RCC 7860 (cell line): ENCODE measurements at regions not wholly inside any gene's neighbourhood (a gene's known extent, or its start where the extent isn't known, plus 50 kb on each side); places are given as distances from the start of the nearest gene placed in this dataset.

Experiments
- DNase-seq: peaks from one replicate; pipeline ENCODE4 v3.0.0-alpha.2; 2015; ENCODE audit warnings: low spot score
- FAIRE-seq: peaks from 2 replicates; lab custom pipeline; 2012; peaks lifted over from hg19 to GRCh38; lab: Jason Lieb, UNC

GRCh38 chr15:79230766-79231165, 51.8 kb upstream of the ANKRD34C start:
- DNase-seq (no peak), FAIRE-seq (no peak)

GRCh38 chr15:79222808-79223207, 59.7 kb upstream of the ANKRD34C start:
- DNase-seq (no peak), FAIRE-seq (no peak)

GRCh38 chr15:79221696-79222095, 60.8 kb upstream of the ANKRD34C start:
- no peak for DNase-seq
- no peak for FAIRE-seq

- DNase-seq (no peak), FAIRE-seq (no peak)
These were observed 63.0 kb upstream of the ANKRD34C start for GRCh38 chr15:79219393-79220056.

GRCh38 chr15:79218588-79219200, 63.8 kb upstream of the ANKRD34C start:
- DNase-seq (no peak), FAIRE-seq (no peak)

- DNase-seq (no peak), FAIRE-seq (no peak)
These were observed 68.9 kb upstream of the ANKRD34C start for GRCh38 chr15:79213650-79214049.

- no peak for FAIRE-seq
- no peak for DNase-seq
These were observed 69.8 kb upstream of the ANKRD34C start for GRCh38 chr15:79212589-79213157.

- DNase-seq = no peak
- no peak for FAIRE-seq
These were observed 71.0 kb upstream of the ANKRD34C start for GRCh38 chr15:79211481-79211880.

- FAIRE-seq = no peak
- DNase-seq = no peak
These were observed 72.8 kb upstream of the ANKRD34C start for GRCh38 chr15:79209690-79210089.

GRCh38 chr15:79209116-79209515, 73.4 kb upstream of the ANKRD34C start:
- no peak for FAIRE-seq

GRCh38 chr15:79208179-79208578, 74.3 kb upstream of the ANKRD34C start:
- FAIRE-seq (no peak), DNase-seq (no peak)

More at GRCh38 chr15:79209116-79209515, 73.4 kb upstream of the ANKRD34C start:
- no peak for DNase-seq

GRCh38 chr15:79206940-79207339, 75.6 kb upstream of the ANKRD34C start:
- FAIRE-seq (no peak), DNase-seq (no peak)

GRCh38 chr15:79204886-79205675, 77.4 kb upstream of the ANKRD34C start:
- FAIRE-seq (no peak), DNase-seq (no peak)

- no peak for DNase-seq
- FAIRE-seq = no peak
These were observed 84.1 kb upstream of the ANKRD34C start for GRCh38 chr15:79198461-79198860.

- no peak for FAIRE-seq
These were observed 85.2 kb upstream of the ANKRD34C start for GRCh38 chr15:79197285-79197684.

GRCh38 chr15:79195802-79196201, 86.7 kb upstream of the ANKRD34C start:
- FAIRE-seq (no peak), DNase-seq (no peak)

More at GRCh38 chr15:79197285-79197684, 85.2 kb upstream of the ANKRD34C start:
- DNase-seq = no peak

GRCh38 chr15:79195239-79195638, 87.3 kb upstream of the ANKRD34C start:
- DNase-seq (no peak), FAIRE-seq (no peak)

- no peak for DNase-seq
- no peak for FAIRE-seq
These were observed 88.1 kb upstream of the ANKRD34C start for GRCh38 chr15:79194386-79194785.

GRCh38 chr15:79193549-79193948, 89.0 kb upstream of the ANKRD34C start:
- DNase-seq = no peak
- FAIRE-seq = no peak

GRCh38 chr15:79193103-79193502, 89.4 kb upstream of the ANKRD34C start:
- DNase-seq (no peak), FAIRE-seq (no peak)

- no peak for FAIRE-seq
- no peak for DNase-seq
These were observed 90.0 kb upstream of the ANKRD34C start for GRCh38 chr15:79192462-79193036.
